Heart left ventricle (tissue), 16 donors: ENCODE measurements at regions not wholly inside any gene's neighbourhood (a gene's known extent, or its start where the extent isn't known, plus 50 kb on each side); places are given as distances from the start of the nearest gene placed in this dataset.

Experiments used
- ATAC-seq, 4 donors: fragments of 200-7000 bp; cut with Tn5 transposase; one replicate each; pipeline ENCODE4 v1.9.1; 2020 to 2022; ENCODE audit warnings: moderate library complexity in 4 of 4, mild to moderate bottlenecking in 3 of 4, moderate number of reproducible peaks in 1 of 4
- DNase-seq, 5 donors: peaks; one replicate each; pipeline ENCODE4 v3.0.0-alpha.2; 2020
- H3K27ac ChIP-seq, 12 donors: fragments of 200-600 bp; sonication (generic) in 4 of 12; one replicate each; pipeline versions ENCODE4 v1.5.0 to v1.8.0; 2016 to 2022; ENCODE audit warnings: mild to moderate bottlenecking in 2 of 12
- H3K27me3 ChIP-seq, 9 donors: fragments of 200-600 bp; sonication (generic) in 2 of 9; one replicate each; pipeline versions ENCODE4 v1.5.1 to v1.8.0; 2016 to 2022; ENCODE audit warnings: mild to moderate bottlenecking in 3 of 9
- H3K36me3 ChIP-seq, 9 donors: fragments of 200-600 bp; sonication (generic) in 2 of 9; one replicate each; pipeline versions ENCODE4 v1.5.0 to v1.8.0; 2018 to 2022; ENCODE audit warnings: mild to moderate bottlenecking in 2 of 9
- H3K4me1 ChIP-seq, 12 donors: fragments of 200-600 bp; sonication (generic) in 4 of 12; one replicate each; pipeline versions ENCODE4 v1.5.0 to v1.8.0; 2016 to 2022; ENCODE audit warnings: mild to moderate bottlenecking in 3 of 12
- H3K4me3 ChIP-seq, 12 donors: fragments of 200-600 bp; sonication (generic) in 4 of 12; one replicate each; pipeline versions ENCODE4 v1.5.0 to v1.8.0; 2017 to 2022; ENCODE audit warnings: mild to moderate bottlenecking in 9 of 12, moderate library complexity in 4 of 12
- H3K9me3 ChIP-seq, 12 donors: fragments of 200-600 bp; sonication (generic) in 4 of 12; one replicate each; pipeline versions ENCODE4 v1.5.0 to v1.8.0; 2016 to 2022; ENCODE audit warnings: mild to moderate bottlenecking in 1 of 12
- CTCF ChIP-seq, 12 donors: fragments of 200-600 bp; sonication (generic) in 4 of 12; IDR thresholded peaks; one replicate each; pipeline versions ENCODE4 v1.5.0 to v1.8.0; 2018 to 2022; ENCODE audit warnings: antibody characterized with exemption in 12 of 12, mild to moderate bottlenecking in 5 of 12
- POLR2A ChIP-seq, 2 donors: fragments of 450-650 bp; IDR thresholded peaks; one replicate each; pipeline ENCODE4 v1.6.1; 2017; ENCODE audit warnings: antibody characterized with exemption in 2 of 2, mild to moderate bottlenecking in 2 of 2, moderate library complexity in 2 of 2
- WGBS, 4 donors: extraction: QIAGEN DNeasy Blood & Tissue Kit in 2 of 4; methylation state at CpG; one replicate each; pipeline versions ENCODE4 v1.1.5 to v1.1.7; 2013 to 2018; 5-methylcytosine and 5-hydroxymethylcytosine counted together
- intact Hi-C, 10 donors: fragments of 100-400 bp; cut with DNase I; formaldehyde crosslinking; loops; one replicate each; pipeline versions ENCODE4 v1.11.1 to v1.14.2; 2022
- donor health status: ischemic (EF 13 %, LVEDD 7.1; RV severe dilation, severe dysfunction).
- donor health status: healthy with polysubstance abuse.
- donor health status: DM: no; HTN: yes; CAD: no.
- donor health status: DM: no; HTN: no; CAD: no.
- donor health status: ischemic (EF 25% LVEDD 6.9; RV normal size, moderate dysfunction).
- donor health status: ischemic (EF 25% LVEDD 5.7; RV mildly dilated, moderate dysfunction).
- donor health status: healthy.
- donor health status: DM: yes; HTN: yes; CAD: no.
- donor health status: ischemic (EF 35%, LVEDD 5.7; RV mildly dilated, moderate dysfunction).
- donor health status: nonischemic (EF 11% LVEDD 7.7; RV severe dilation, severe dysfunction).
- donor health status: DM: yes; HTN: yes; CAD: no.
- donor health status: PGD.
- donor health status: ischemic (EF 29% LVEDD 5.4; RV normal size, mild dysfunction).
- donor health status: nonischemic (EF 23%, LVEDD 6.1; RV moderate dilation, normal function).

DNA sequence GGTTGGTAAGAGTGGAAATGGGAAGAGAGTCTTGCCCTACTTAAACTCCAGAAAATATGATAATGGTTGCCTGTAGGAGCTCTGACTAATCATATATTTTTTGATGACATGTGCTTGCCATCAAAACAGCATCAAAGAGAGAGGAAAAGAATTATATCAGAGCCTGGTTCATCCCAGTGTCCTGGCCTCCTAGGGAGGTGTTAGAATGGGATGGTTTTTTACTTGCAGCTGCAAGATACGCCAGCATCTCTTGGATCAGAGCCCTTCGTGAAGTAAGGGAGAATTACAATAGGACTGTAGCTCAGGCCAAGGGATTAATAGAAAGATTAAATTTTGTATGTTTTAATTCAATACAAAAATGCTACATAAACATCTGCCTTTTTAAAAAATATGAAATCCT is 177.6 kb upstream of the HDAC9 start:
- ATAC-seq: no peak
- intact Hi-C loops: no loop called here
- 90 to 96% (median 94%) methylated on average over 2 of the region's 2 CpGs for WGBS, 4 donors

DNA sequence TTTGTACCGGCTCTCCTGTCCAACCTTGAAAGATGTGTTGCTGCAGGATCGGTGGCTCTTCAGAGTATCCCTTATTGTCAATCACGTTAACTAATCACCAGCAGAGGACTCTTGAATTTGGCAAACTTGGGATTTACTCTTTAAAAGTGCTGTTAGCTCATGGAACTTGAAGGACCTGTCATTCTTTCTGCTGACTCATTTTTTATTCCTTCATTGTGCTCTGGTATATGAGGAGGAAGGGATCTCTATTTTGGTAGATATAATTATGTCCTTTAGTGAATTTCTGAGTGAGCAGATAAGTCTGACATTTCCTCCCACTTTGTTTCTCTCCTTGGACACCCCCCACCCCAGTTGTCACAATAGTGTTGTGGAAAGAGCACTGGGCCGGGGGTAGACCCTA is 175.1 kb upstream of the HDAC9 start:
- H3K36me3 ChIP-seq: no peaks in the 10 kb centered on the region
- H3K9me3 ChIP-seq: no peaks in the 10 kb centered on the region
- ATAC-seq (no peak), DNase-seq (no peak)
- H3K27ac ChIP-seq: no peak overlapping the region
- no peak for TF ChIP-seq CTCF (IDR thresholded peaks at IDR 0.05)
- TF ChIP-seq POLR2A (IDR thresholded peaks at IDR 0.05): no peak
- 78 to 84% (median 83%) methylated on average over 4 of the region's 4 CpGs for WGBS, 4 donors
- no peak overlapping the region for H3K4me3 ChIP-seq
- intact Hi-C loops: loop anchor here in 4 of 10 donors (10.0 kb wide), 5 partner anchors 96 to 536 kb away; no protein-coding TSS in a partner anchor
- no peaks in the 10 kb centered on the region for H3K27me3 ChIP-seq
- H3K4me1 ChIP-seq: peaks cover 0 to 23% (median 0%) of the 10 kb centered on the region in 12 donors

More for the DNA sequence above, 177.6 kb upstream of the HDAC9 start:
- no peaks in the 10 kb centered on the region for H3K27me3 ChIP-seq
- peaks cover 0 to 23% (median 3%) of the 10 kb centered on the region in 12 donors for H3K4me1 ChIP-seq
- DNase-seq: no peak
- H3K36me3 ChIP-seq: no peaks in the 10 kb centered on the region
- no peaks in the 10 kb centered on the region for H3K9me3 ChIP-seq
- no peak overlapping the region for H3K4me3 ChIP-seq
- H3K27ac ChIP-seq: peak overlapping the region in 2 of 12 donors; percentile 12 to 34
- TF ChIP-seq CTCF (IDR thresholded peaks at IDR 0.05) (no peak), POLR2A (IDR thresholded peaks at IDR 0.05) (no peak)

DNA sequence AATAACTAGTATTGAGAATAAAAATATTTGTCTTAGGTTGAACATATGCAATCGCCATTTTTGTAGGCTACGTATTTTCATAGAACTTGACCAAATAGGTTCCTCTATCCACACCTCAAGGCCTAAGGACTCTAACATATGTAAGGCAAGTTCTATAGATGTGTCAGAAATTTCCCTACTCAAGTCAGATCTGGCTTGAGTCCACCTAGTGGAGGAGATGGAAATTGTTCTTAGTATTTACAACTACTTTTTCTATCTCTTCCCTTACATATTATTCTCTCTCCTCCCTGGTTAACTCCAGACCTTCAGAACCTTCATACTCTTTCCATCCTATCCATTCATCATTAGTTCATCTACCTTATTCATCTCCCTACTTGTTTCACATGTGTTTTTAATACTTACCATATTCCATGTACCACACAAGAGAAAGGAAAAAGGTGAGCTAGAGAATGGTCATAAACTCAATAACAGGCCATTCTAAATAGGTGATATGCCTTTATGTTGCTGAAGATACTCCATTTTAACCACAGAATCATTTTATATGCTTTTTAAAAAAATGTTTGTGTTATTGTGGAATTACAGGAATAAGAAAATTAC is 174.5 kb upstream of the HDAC9 start:
- 79 to 91% (median 88%) methylated on average over 2 of the region's 2 CpGs for WGBS, 4 donors
- no peak for DNase-seq
- intact Hi-C loops: loop anchor here in 4 of 10 donors (10.0 kb wide), 5 partner anchors 96 to 536 kb away; no protein-coding TSS in a partner anchor

DNA sequence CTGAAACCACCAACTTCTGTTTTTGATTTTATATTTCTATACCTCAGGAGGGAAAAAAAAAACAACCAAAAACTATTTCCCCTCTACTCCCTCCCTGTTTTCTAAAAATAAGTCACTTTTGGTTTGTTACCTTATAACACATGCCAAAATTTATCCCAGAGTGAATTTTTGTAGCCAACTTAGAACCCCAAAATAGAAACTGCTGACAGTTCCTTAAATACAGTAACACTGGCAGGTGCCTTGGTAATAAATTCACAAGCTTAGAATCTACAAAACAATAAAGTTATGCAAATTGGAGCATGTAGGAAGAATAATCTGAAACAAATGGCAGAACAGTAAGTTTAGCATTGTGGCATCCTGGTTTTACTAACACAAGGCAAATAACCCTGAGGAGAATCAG is 165.0 kb upstream of the HDAC9 start:
- Histone ChIP-seq H3K9me3 (peaks cover 0 to 3% (median 0%) of the 10 kb centered on the region in 12 donors), H3K4me1 (peaks cover 0 to 14% (median 1%) of the 10 kb centered on the region in 12 donors), H3K27ac (peak overlapping the region in 1 of 12 donors; percentile 20), H3K36me3 (no peaks in the 10 kb centered on the region), H3K4me3 (no peak overlapping the region), H3K27me3 (no peaks in the 10 kb centered on the region)
- intact Hi-C loops: loop anchor here in 4 of 10 donors (5.0 to 10.0 kb wide), 4 partner anchors 106 to 346 kb away; no protein-coding TSS in a partner anchor
- ATAC-seq (peak in 1 of 4 donors; percentile 47), DNase-seq (no peak)
- no peak for TF ChIP-seq CTCF (IDR thresholded peaks at IDR 0.05)
- no peak for TF ChIP-seq POLR2A (IDR thresholded peaks at IDR 0.05)

More for the DNA sequence above, 174.5 kb upstream of the HDAC9 start:
- H3K27ac ChIP-seq: no peak overlapping the region
- H3K27me3 ChIP-seq: no peaks in the 10 kb centered on the region
- H3K4me1 ChIP-seq: peaks cover 0 to 23% (median 0%) of the 10 kb centered on the region in 12 donors
- ATAC-seq: no peak
- no peaks in the 10 kb centered on the region for H3K36me3 ChIP-seq
- no peaks in the 10 kb centered on the region for H3K9me3 ChIP-seq
- H3K4me3 ChIP-seq: no peak overlapping the region
- no peak for TF ChIP-seq POLR2A (IDR thresholded peaks at IDR 0.05)
- TF ChIP-seq CTCF (IDR thresholded peaks at IDR 0.05): peak; percentile 34 to 58 (median 48)
